ENCODE measurements at regions not wholly inside any gene's neighbourhood (a gene's known extent, or its start where the extent isn't known, plus 50 kb on each side); places are given as distances from the start of the nearest gene placed in this dataset.

DNA sequence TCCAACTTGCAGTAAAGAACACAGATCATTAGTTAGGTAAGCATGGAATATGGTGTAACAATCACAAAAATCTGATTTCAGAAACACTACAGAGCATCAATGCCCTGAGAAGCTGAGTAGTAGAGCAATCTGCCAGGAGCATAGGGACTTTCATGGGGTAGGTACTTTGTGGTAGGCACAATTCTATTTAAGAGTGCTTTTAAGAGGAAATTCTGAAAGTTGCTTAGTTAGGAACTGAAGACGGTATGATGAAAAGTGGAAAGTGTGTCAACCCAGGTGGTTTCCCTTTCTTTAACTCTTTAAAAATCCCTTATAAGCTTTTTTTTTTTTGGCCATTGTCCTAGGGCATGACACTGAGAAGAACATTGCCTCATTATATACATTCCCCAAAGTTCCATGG lies 535.7 kb upstream of the FBXO33 start (continued):
- TF ChIP-seq, protein P1, sequence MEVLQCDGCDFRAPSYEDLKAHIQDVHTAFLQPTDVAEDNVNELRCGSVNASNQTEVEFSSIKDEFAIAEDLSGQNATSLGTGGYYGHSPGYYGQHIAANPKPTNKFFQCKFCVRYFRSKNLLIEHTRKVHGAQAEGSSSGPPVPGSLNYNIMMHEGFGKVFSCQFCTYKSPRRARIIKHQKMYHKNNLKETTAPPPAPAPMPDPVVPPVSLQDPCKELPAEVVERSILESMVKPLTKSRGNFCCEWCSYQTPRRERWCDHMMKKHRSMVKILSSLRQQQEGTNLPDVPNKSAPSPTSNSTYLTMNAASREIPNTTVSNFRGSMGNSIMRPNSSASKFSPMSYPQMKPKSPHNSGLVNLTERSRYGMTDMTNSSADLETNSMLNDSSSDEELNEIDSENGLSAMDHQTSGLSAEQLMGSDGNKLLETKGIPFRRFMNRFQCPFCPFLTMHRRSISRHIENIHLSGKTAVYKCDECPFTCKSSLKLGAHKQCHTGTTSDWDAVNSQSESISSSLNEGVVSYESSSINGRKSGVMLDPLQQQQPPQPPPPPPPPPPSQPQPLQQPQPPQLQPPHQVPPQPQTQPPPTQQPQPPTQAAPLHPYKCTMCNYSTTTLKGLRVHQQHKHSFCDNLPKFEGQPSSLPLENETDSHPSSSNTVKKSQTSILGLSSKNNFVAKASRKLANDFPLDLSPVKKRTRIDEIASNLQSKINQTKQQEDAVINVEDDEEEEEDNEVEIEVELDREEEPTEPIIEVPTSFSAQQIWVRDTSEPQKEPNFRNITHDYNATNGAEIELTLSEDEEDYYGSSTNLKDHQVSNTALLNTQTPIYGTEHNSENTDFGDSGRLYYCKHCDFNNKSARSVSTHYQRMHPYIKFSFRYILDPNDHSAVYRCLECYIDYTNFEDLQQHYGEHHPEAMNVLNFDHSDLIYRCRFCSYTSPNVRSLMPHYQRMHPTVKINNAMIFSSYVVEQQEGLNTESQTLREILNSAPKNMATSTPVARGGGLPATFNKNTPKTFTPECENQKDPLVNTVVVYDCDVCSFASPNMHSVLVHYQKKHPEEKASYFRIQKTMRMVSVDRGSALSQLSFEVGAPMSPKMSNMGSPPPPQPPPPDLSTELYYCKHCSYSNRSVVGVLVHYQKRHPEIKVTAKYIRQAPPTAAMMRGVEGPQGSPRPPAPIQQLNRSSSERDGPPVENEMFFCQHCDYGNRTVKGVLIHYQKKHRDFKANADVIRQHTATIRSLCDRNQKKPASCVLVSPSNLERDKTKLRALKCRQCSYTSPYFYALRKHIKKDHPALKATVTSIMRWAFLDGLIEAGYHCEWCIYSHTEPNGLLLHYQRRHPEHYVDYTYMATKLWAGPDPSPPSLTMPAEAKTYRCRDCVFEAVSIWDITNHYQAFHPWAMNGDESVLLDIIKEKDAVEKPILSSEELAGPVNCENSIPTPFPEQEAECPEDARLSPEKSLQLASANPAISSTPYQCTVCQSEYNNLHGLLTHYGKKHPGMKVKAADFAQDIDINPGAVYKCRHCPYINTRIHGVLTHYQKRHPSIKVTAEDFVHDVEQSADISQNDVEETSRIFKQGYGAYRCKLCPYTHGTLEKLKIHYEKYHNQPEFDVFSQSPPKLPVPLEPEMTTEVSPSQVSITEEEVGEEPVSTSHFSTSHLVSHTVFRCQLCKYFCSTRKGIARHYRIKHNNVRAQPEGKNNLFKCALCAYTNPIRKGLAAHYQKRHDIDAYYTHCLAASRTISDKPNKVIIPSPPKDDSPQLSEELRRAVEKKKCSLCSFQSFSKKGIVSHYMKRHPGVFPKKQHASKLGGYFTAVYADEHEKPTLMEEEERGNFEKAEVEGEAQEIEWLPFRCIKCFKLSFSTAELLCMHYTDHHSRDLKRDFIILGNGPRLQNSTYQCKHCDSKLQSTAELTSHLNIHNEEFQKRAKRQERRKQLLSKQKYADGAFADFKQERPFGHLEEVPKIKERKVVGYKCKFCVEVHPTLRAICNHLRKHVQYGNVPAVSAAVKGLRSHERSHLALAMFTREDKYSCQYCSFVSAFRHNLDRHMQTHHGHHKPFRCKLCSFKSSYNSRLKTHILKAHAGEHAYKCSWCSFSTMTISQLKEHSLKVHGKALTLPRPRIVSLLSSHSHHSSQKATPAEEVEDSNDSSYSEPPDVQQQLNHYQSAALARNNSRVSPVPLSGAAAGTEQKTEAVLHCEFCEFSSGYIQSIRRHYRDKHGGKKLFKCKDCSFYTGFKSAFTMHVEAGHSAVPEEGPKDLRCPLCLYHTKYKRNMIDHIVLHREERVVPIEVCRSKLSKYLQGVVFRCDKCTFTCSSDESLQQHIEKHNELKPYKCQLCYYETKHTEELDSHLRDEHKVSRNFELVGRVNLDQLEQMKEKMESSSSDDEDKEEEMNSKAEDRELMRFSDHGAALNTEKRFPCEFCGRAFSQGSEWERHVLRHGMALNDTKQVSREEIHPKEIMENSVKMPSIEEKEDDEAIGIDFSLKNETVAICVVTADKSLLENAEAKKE (CRISPR knock-in tag; IDR thresholded peaks at IDR 0.05), result no peak
- no peak for TF ChIP-seq EZH2phosphoT487 (IDR thresholded peaks at IDR 0.05; ENCODE audit: unreplicated experiment)
- no peak for TF ChIP-seq REST (IDR thresholded peaks at IDR 0.05; ENCODE audit: unreplicated experiment)

DNA sequence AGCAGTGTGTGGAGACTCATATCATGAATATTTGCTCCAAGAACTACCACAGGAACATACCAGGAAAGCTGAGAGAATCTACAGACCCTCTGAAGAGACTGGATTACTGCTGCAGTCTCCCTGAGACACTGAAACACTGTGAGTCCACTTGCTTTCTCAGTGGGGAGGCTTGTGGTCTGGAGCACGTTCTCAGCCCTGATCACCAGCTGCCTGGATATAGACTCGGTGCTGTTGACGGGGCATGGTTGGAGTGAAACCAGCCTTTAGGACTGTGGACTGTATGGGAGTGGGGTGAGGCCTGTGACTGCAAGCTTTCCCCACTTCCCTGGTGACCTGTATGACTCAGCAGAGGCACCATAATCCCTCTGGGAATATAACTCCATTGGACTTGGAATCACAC lies 525.8 kb upstream of the FBXO33 start:
- H3K9me3 Mint-ChIP-seq, result peaks cover 7% of the 10 kb centered on the region
- H3K4me3 ChIP-seq, result no peak overlapping the region
- no peak overlapping the region for H3K27ac ChIP-seq (ENCODE audit: low read depth)
- H3K9me2 ChIP-seq (ENCODE audit: insufficient read depth), result no peaks in the 10 kb centered on the region
- H4K20me1 ChIP-seq (replicated peaks; ENCODE audit: insufficient read depth), result no peaks in the 10 kb centered on the region
- H3K4me2 ChIP-seq, result no peak overlapping the region
- H3K4me3 Mint-ChIP-seq, result no peak overlapping the region
- H3K27me3 ChIP-seq (ENCODE audit: insufficient read depth), result no peaks in the 10 kb centered on the region
- no peaks in the 10 kb centered on the region for H3K79me2 ChIP-seq (replicated peaks; ENCODE audit: insufficient read depth)
- H3K27ac Mint-ChIP-seq, result no peak overlapping the region
- no peak for DNase-seq (ENCODE audit: low spot score)
- no peak overlapping the region for H2AFZ ChIP-seq
- peaks cover 3% of the 10 kb centered on the region; the same call in 1 of the 2 replicates for H3K4me1 ChIP-seq (ENCODE audit: insufficient read depth)
- H3K36me3 Mint-ChIP-seq (ENCODE audit: low read depth), result peaks cover 3% of the 10 kb centered on the region; the same call in 1 of the 3 replicates
- H3K36me3 ChIP-seq (ENCODE audit: insufficient read depth), result no peaks in the 10 kb centered on the region
- no peak for ATAC-seq
- H3K4me1 Mint-ChIP-seq, result no peaks in the 10 kb centered on the region
- no peaks in the 10 kb centered on the region for H3F3A ChIP-seq (replicated peaks; ENCODE audit: low read depth)
- no peaks in the 10 kb centered on the region for H3K27me3 Mint-ChIP-seq (ENCODE audit: insufficient read depth, low read depth, poor library complexity)
- no peak for TF ChIP-seq ETS1 (IDR thresholded peaks at IDR 0.05)
- TF ChIP-seq POLR2AphosphoS5 (IDR thresholded peaks at IDR 0.05; ENCODE audit: low read depth), result no peak
- no peak for TF ChIP-seq CTCF (conservative IDR thresholded peaks at IDR 0.05; ENCODE audit: low read depth in 2 of 2)
- no peak for TF ChIP-seq STAT1 (IDR thresholded peaks at IDR 0.05; ENCODE audit: unreplicated experiment)
- TF ChIP-seq NANOG (IDR thresholded peaks at IDR 0.05; ENCODE audit: borderline replicate concordance), result no peak
- no peak for TF ChIP-seq ZNF114 (CRISPR knock-in tag; IDR thresholded peaks at IDR 0.05)
- TF ChIP-seq ZNF331 (CRISPR knock-in tag; IDR thresholded peaks at IDR 0.05; ENCODE audit: low read depth), result no peak
- TF ChIP-seq EZH2 (IDR thresholded peaks at IDR 0.05; ENCODE audit: low read depth, unreplicated experiment), result no peak
- TF ChIP-seq EZH2phosphoT487 (IDR thresholded peaks at IDR 0.05; ENCODE audit: unreplicated experiment), result no peak

Measured in GM23338 (cell line).